Astrocyte of the spinal cord (primary cell): ENCODE measurements at regions not wholly inside any gene's neighbourhood (a gene's known extent, or its start where the extent isn't known, plus 50 kb on each side); places are given as distances from the start of the nearest gene placed in this dataset.

Source experiments
- DNase-seq: peaks from one replicate; pipeline ENCODE4 v3.0.0; 2011; ENCODE audit warnings: low read depth, low spot score
- H3K4me3 ChIP-seq: 2 replicates; pipeline ENCODE4 v1.5.1; 2011; ENCODE audit warnings: low read depth, mild to moderate bottlenecking, low read length, moderate library complexity
- in situ Hi-C: cut with HindIII; loops from 2 replicates; pipeline ENCODE4 v1.10.0; 2017; ENCODE audit warnings: low sequenced_read_pairs
- TF ChIP-seq, protein P1 (sequence below): IDR thresholded peaks from 2 replicates; pipeline ENCODE4 v1.5.1; 2012; ENCODE audit warnings: low read depth, mild to moderate bottlenecking, low read length, inconsistent platforms

GRCh38 chr2:147440734-147441133, 404.1 kb upstream of the ACVR2A start:
- in situ Hi-C loops, result no loop called here
- DNase-seq, result no peak
- TF ChIP-seq, protein P1, sequence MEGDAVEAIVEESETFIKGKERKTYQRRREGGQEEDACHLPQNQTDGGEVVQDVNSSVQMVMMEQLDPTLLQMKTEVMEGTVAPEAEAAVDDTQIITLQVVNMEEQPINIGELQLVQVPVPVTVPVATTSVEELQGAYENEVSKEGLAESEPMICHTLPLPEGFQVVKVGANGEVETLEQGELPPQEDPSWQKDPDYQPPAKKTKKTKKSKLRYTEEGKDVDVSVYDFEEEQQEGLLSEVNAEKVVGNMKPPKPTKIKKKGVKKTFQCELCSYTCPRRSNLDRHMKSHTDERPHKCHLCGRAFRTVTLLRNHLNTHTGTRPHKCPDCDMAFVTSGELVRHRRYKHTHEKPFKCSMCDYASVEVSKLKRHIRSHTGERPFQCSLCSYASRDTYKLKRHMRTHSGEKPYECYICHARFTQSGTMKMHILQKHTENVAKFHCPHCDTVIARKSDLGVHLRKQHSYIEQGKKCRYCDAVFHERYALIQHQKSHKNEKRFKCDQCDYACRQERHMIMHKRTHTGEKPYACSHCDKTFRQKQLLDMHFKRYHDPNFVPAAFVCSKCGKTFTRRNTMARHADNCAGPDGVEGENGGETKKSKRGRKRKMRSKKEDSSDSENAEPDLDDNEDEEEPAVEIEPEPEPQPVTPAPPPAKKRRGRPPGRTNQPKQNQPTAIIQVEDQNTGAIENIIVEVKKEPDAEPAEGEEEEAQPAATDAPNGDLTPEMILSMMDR, result no peak
- no peak overlapping the region for H3K4me3 ChIP-seq

DNA sequence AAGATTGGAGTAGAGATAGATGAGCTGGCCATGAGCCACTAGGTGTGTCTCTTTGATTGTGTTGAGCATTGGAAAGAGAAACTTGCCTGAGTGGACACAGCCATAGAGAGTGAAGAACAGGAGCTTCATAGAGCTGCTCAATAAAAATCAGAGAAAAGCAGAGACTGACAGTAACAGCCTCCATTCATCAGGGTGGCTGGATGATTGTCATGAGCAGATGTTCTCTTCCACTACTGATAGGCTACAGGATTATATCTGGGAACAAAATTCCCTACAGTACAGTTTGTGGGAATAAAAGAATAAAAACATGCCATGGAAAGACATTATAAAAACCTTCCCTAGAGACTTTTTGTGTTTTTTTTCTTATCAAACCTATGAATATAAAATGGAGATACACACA, 404.8 kb upstream of the ACVR2A start:
- TF ChIP-seq, protein P1, result no peak
- DNase-seq, result no peak
- no peak overlapping the region for H3K4me3 ChIP-seq
- in situ Hi-C loops, result no loop called here

GRCh38 chr2:147438882-147439281, 405.9 kb upstream of the ACVR2A start:
- no peak overlapping the region for H3K4me3 ChIP-seq
- TF ChIP-seq, protein P1, result no peak
- DNase-seq, result no peak
- in situ Hi-C loops, result no loop called here

DNA sequence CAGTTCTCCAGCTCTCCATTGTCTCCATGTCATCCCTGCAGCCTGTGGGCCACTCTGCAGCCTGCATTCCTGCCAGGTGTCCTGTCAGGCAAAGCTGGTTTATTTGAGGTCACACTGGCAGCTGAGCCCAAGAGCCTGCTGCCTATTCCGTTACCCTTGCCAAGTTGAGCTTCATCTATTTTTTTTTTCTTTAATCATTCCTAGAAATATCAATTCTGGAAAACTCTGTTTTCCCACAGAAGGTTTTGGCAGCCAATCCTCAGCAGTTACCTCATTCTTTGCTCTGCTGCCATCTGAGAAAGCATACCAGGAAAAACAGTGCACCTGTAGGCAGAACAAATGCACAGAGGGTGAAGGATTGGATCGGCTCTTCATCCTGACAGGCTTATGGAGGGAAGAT, 411.0 kb upstream of the ACVR2A start:
- in situ Hi-C loops, result no loop called here
- TF ChIP-seq, protein P1, result no peak
- H3K4me3 ChIP-seq, result no peak overlapping the region
- no peak for DNase-seq

- TF ChIP-seq, protein P1, result no peak
- no peak for DNase-seq
- in situ Hi-C loops, result no loop called here
- no peak overlapping the region for H3K4me3 ChIP-seq
These were observed 414.4 kb upstream of the ACVR2A start for GRCh38 chr2:147430408-147430807.

DNA sequence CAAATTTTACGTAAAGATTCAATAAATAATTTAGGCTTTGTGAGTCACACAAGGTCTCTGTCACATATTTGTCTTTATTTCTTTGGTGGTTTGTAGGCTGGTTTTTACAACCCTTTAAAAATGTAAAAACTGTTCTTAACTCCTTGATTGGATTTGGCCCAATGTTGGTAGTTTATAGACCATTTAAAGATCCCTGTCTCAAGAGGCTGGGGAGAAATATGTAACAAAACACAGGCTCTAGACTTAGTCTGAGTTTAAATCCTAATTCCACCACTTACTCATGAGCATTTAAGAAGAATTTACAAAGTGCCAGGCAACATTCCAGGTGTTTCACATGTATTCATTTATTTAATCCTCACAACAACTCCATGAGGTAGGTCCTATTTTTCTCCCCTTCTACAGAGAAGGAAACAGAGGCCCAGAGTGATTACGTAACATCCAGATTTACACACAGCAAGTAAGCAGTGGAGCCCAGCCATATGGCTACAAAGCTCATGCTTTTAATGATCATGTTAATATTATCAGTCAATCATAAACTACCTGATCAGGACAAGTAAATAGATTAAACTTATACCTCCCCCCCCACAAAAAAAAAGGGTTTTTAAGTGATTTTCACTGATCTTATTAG, 416.6 kb upstream of the ACVR2A start:
- TF ChIP-seq, protein P1, result no peak
- in situ Hi-C loops, result no loop called here
- no peak for DNase-seq
- no peak overlapping the region for H3K4me3 ChIP-seq
